Naive thymus-derived CD8-positive, alpha-beta T cell (primary cell): ENCODE measurements at regions not wholly inside any gene's neighbourhood (a gene's known extent, or its start where the extent isn't known, plus 50 kb on each side); places are given as distances from the start of the nearest gene placed in this dataset.
A peak's percentile ranks its signal among the peaks of the same experiment; 100 is the strongest.
"Not testable (repeated sequence)": the region's sequence is repeated elsewhere in the genome, so short reads cannot be mapped to it uniquely, and the experiment has no call there.

Source experiments
- ATAC-seq, 2 donors: fragments of 150-1000 bp; cut with Tn5 transposase in 1 of 2; sonication (Bioruptor Pico), chemical (Tn5 transposase) in 1 of 2; 1 replicate in 1 of 2; 2 replicates in 1 of 2; pipeline ENCODE4 v1.10.0; 2021; ENCODE audit warnings: mild to moderate bottlenecking in 2 of 2, moderate library complexity in 2 of 2
- POLR2A ChIA-PET: fragments of 350-600 bp; sonication (Branson Sonifier 250); formaldehyde crosslinking; loops from one replicate; lab custom pipeline; 2021; ENCODE audit warnings: antibody characterized with exemption; lab: Charles Lee
- DNase-seq, 10 donors: peaks; one replicate each; pipeline versions ENCODE4 v3.0.0 to v3.0.0-alpha.2; 2020 to 2022
- H3K27ac Mint-ChIP-seq, 10 donors: one replicate each; pipeline ENCODE4 v1.8.0; 2020 to 2022; ENCODE audit warnings: mild to moderate bottlenecking in 10 of 10, mixed read lengths in 10 of 10, moderate library complexity in 4 of 10, inconsistent platforms in 1 of 10
- H3K27me3 Mint-ChIP-seq, 5 donors: one replicate each; pipeline ENCODE4 v1.8.0; 2021 to 2022; ENCODE audit warnings: mixed read lengths in 5 of 5
- H3K36me3 Mint-ChIP-seq, 3 donors: one replicate each; pipeline ENCODE4 v1.8.0; 2020 to 2022; ENCODE audit warnings: mixed read lengths in 3 of 3, mild to moderate bottlenecking in 2 of 3, inconsistent platforms in 1 of 3
- H3K4me1 Mint-ChIP-seq, 4 donors: one replicate each; pipeline ENCODE4 v1.8.0; 2021 to 2022; ENCODE audit warnings: mixed read lengths in 4 of 4
- H3K4me3 Mint-ChIP-seq, 10 donors: one replicate each; pipeline ENCODE4 v1.8.0; 2020 to 2022; ENCODE audit warnings: mild to moderate bottlenecking in 10 of 10, mixed read lengths in 10 of 10, moderate library complexity in 6 of 10, inconsistent platforms in 1 of 10
- H3K9me3 Mint-ChIP-seq, 9 donors: one replicate each; pipeline ENCODE4 v1.8.0; 2020 to 2022; ENCODE audit warnings: mixed read lengths in 9 of 9, mild to moderate bottlenecking in 3 of 9, inconsistent platforms in 1 of 9, moderate library complexity in 1 of 9

GRCh38 chr3:82143661-82144412, 382.4 kb upstream of the GBE1 start:
- Mint-ChIP-seq H3K27me3 (peaks cover 0 to 4% (median 0%) of the 10 kb centered on the region in 5 donors), H3K4me3 (no peak overlapping the region), H3K27ac (no peak overlapping the region), H3K9me3 (peaks cover 0 to 2% (median 0%) of the 10 kb centered on the region in 9 donors), H3K4me1 (no peaks in the 10 kb centered on the region), H3K36me3 (no peaks in the 10 kb centered on the region)
- no peak for ATAC-seq
- no peak for DNase-seq
- POLR2A ChIA-PET = no interaction called here

GRCh38 chr3:82141592-82141991, 380.1 kb upstream of the GBE1 start:
- H3K36me3 Mint-ChIP-seq = no peaks in the 10 kb centered on the region
- H3K9me3 Mint-ChIP-seq = peaks cover 0 to 2% (median 0%) of the 10 kb centered on the region in 9 donors
- POLR2A ChIA-PET = no interaction called here
- peaks cover 0 to 4% (median 0%) of the 10 kb centered on the region in 5 donors for H3K27me3 Mint-ChIP-seq
- no peak overlapping the region for H3K4me3 Mint-ChIP-seq
- no peak for ATAC-seq
- no peak for DNase-seq
- no peaks in the 10 kb centered on the region for H3K4me1 Mint-ChIP-seq
- no peak overlapping the region for H3K27ac Mint-ChIP-seq

GRCh38 chr3:82137861-82138260, 376.4 kb upstream of the GBE1 start:
- no peaks in the 10 kb centered on the region for H3K36me3 Mint-ChIP-seq
- H3K27me3 Mint-ChIP-seq = peaks cover 0 to 4% (median 1%) of the 10 kb centered on the region in 5 donors
- no peak overlapping the region for H3K27ac Mint-ChIP-seq
- H3K9me3 Mint-ChIP-seq = peaks cover 0 to 2% (median 0%) of the 10 kb centered on the region in 9 donors
- POLR2A ChIA-PET = no interaction called here
- H3K4me3 Mint-ChIP-seq = no peak overlapping the region
- H3K4me1 Mint-ChIP-seq = no peaks in the 10 kb centered on the region
- ATAC-seq (no peak), DNase-seq (no peak)

- Mint-ChIP-seq H3K27me3 (peaks cover 0 to 3% (median 0%) of the 10 kb centered on the region in 5 donors), H3K4me1 (no peaks in the 10 kb centered on the region), H3K27ac (no peak overlapping the region), H3K4me3 (no peak overlapping the region), H3K9me3 (peaks cover 0 to 2% (median 0%) of the 10 kb centered on the region in 9 donors), H3K36me3 (no peaks in the 10 kb centered on the region)
- POLR2A ChIA-PET = no interaction called here
- DNase-seq (no peak), ATAC-seq (no peak)
These were observed 375.6 kb upstream of the GBE1 start for GRCh38 chr3:82137050-82137449.

GRCh38 chr3:82133070-82133606, 371.7 kb upstream of the GBE1 start:
- ATAC-seq = peak; percentile 52 to 53

GRCh38 chr3:82132210-82133069, 371.0 kb upstream of the GBE1 start:
- Mint-ChIP-seq H3K36me3 (no peaks in the 10 kb centered on the region), H3K9me3 (no peaks in the 10 kb centered on the region), H3K27me3 (peaks cover 0 to 3% (median 0%) of the 10 kb centered on the region in 5 donors), H3K27ac (no peak overlapping the region), H3K4me3 (no peak overlapping the region), H3K4me1 (peaks cover 0 to 15% (median 0%) of the 10 kb centered on the region in 4 donors)
- POLR2A ChIA-PET = no interaction called here
- DNase-seq (no peak), ATAC-seq (no peak)

More at GRCh38 chr3:82133070-82133606, 371.7 kb upstream of the GBE1 start:
- H3K36me3 Mint-ChIP-seq = no peaks in the 10 kb centered on the region
- H3K9me3 Mint-ChIP-seq = no peaks in the 10 kb centered on the region
- peak in 8 of 10 donors; percentile 6 to 34 (median 16) for DNase-seq
- no peak overlapping the region for H3K27ac Mint-ChIP-seq
- H3K4me1 Mint-ChIP-seq = peaks cover 0 to 15% (median 0%) of the 10 kb centered on the region in 4 donors
- no peak overlapping the region for H3K4me3 Mint-ChIP-seq
- POLR2A ChIA-PET = no interaction called here
- H3K27me3 Mint-ChIP-seq = peaks cover 0 to 3% (median 0%) of the 10 kb centered on the region in 5 donors

GRCh38 chr3:82130046-82130445, 368.6 kb upstream of the GBE1 start:
- Mint-ChIP-seq H3K27ac (no peak overlapping the region), H3K27me3 (peaks cover 0 to 3% (median 1%) of the 10 kb centered on the region in 5 donors), H3K36me3 (no peaks in the 10 kb centered on the region), H3K4me1 (peaks cover 0 to 15% (median 0%) of the 10 kb centered on the region in 4 donors), H3K4me3 (no peak overlapping the region), H3K9me3 (no peaks in the 10 kb centered on the region)
- POLR2A ChIA-PET = no interaction called here
- DNase-seq (no peak), ATAC-seq (no peak)

GRCh38 chr3:82129221-82129801, 367.9 kb upstream of the GBE1 start:
- ATAC-seq (no peak), DNase-seq (no peak)
- H3K27ac Mint-ChIP-seq = no peak overlapping the region

GRCh38 chr3:82128271-82128670, 366.8 kb upstream of the GBE1 start:
- no peaks in the 10 kb centered on the region for H3K9me3 Mint-ChIP-seq
- ATAC-seq = no peak
- no peak overlapping the region for H3K4me3 Mint-ChIP-seq
- H3K36me3 Mint-ChIP-seq = no peaks in the 10 kb centered on the region
- H3K27me3 Mint-ChIP-seq = peaks cover 0 to 7% (median 1%) of the 10 kb centered on the region in 5 donors
- H3K27ac Mint-ChIP-seq = no peak overlapping the region
- POLR2A ChIA-PET = no interaction called here
- peaks cover 0 to 15% (median 0%) of the 10 kb centered on the region in 4 donors for H3K4me1 Mint-ChIP-seq
- DNase-seq = no peak

More at GRCh38 chr3:82129221-82129801, 367.9 kb upstream of the GBE1 start:
- POLR2A ChIA-PET = interaction anchor here (0.6 kb wide), 1 partner anchor 25 kb away, joined by 3 read pairs; no protein-coding TSS in a partner anchor
- Mint-ChIP-seq H3K27me3 (peaks cover 0 to 3% (median 1%) of the 10 kb centered on the region in 5 donors), H3K4me3 (no peak overlapping the region), H3K36me3 (no peaks in the 10 kb centered on the region), H3K9me3 (no peaks in the 10 kb centered on the region), H3K4me1 (peaks cover 0 to 15% (median 0%) of the 10 kb centered on the region in 4 donors)

- DNase-seq (no peak), ATAC-seq (no peak)
- no peak overlapping the region for H3K27ac Mint-ChIP-seq
- H3K36me3 Mint-ChIP-seq = no peaks in the 10 kb centered on the region
- H3K9me3 Mint-ChIP-seq = no peaks in the 10 kb centered on the region
- H3K4me1 Mint-ChIP-seq = no peaks in the 10 kb centered on the region
- H3K4me3 Mint-ChIP-seq = no peak overlapping the region
- POLR2A ChIA-PET = no interaction called here
- peaks cover 0 to 7% (median 0%) of the 10 kb centered on the region in 5 donors for H3K27me3 Mint-ChIP-seq
These were observed 361.3 kb upstream of the GBE1 start for GRCh38 chr3:82122554-82123345.

- no peak overlapping the region for H3K4me3 Mint-ChIP-seq
- H3K27me3 Mint-ChIP-seq = peaks cover 0 to 20% (median 3%) of the 10 kb centered on the region in 5 donors
- H3K36me3 Mint-ChIP-seq = peaks cover 0 to 12% (median 0%) of the 10 kb centered on the region in 3 donors
- no peak for DNase-seq
- no peak overlapping the region for H3K27ac Mint-ChIP-seq
- H3K9me3 Mint-ChIP-seq = peaks cover 8 to 30% (median 15%) of the 10 kb centered on the region in 9 donors
- no peaks in the 10 kb centered on the region for H3K4me1 Mint-ChIP-seq
- POLR2A ChIA-PET = no interaction called here
- ATAC-seq = no peak
These were observed 353.1 kb upstream of the GBE1 start for GRCh38 chr3:82114589-82114988.

- H3K27ac Mint-ChIP-seq, DNase-seq, H3K4me1 Mint-ChIP-seq, H3K4me3 Mint-ChIP-seq, ATAC-seq, POLR2A ChIA-PET: not testable (repeated sequence)
- Mint-ChIP-seq H3K36me3 (peaks cover 0 to 12% (median 0%) of the 10 kb centered on the region in 3 donors), H3K9me3 (peaks cover 8 to 30% (median 16%) of the 10 kb centered on the region in 9 donors), H3K27me3 (peaks cover 0 to 25% (median 3%) of the 10 kb centered on the region in 5 donors)
These were observed 349.3 kb upstream of the GBE1 start for GRCh38 chr3:82110721-82111120.
